A549 (cell line): ENCODE measurements at regions not wholly inside any gene's neighbourhood (a gene's known extent, or its start where the extent isn't known, plus 50 kb on each side); places are given as distances from the start of the nearest gene placed in this dataset.

Experiments used
- ATAC-seq, 2 experiments: fragments of 200-7000 bp in 1 of 2; fragments of >200 bp in 1 of 2; cut with Nextera tagmentation in 1 of 2; cut with Tn5 transposase in 1 of 2; 3 replicates each; pipeline versions ENCODE4 v1.8.0 to v1.9.1; 2018 to 2020; ENCODE audit warnings: mild to moderate bottlenecking in 1 of 2, moderate library complexity in 1 of 2
- CTCF ChIA-PET: fragments of 300-600 bp; sonication (Branson Sonifier 250); formaldehyde crosslinking; extraction: SDS; loops from one replicate; lab custom pipeline; 2021; ENCODE audit warnings: antibody characterized with exemption, inconsistent platforms; lab: Yijun Ruan, JAX
- POLR2A ChIA-PET: fragments of 350-600 bp; formaldehyde crosslinking; extraction: SDS; loops from one replicate; lab custom pipeline; 2021; ENCODE audit warnings: antibody characterized with exemption, inconsistent platforms; lab: Yijun Ruan, JAX
- DNase-seq, 2 experiments: peaks; one replicate each; pipeline versions ENCODE4 v3.0.0 to v3.0.0-alpha.2; 2011 to 2016; ENCODE audit warnings: low read depth in 1 of 2, low spot score in 1 of 2
- FAIRE-seq: peaks from 2 replicates; lab custom pipeline; 2011; peaks lifted over from hg19 to GRCh38; lab: Jason Lieb, UNC
- H3K27ac ChIP-seq, 2 experiments: fragments of >200 bp; sonication (Bioruptor Twin); formaldehyde crosslinking; 3 replicates each; pipeline ENCODE4 v1.5.1; 2016 to 2017
- H3K4me1 ChIP-seq: fragments of >200 bp; sonication (Bioruptor Twin); formaldehyde crosslinking; 3 replicates; pipeline ENCODE4 v1.6.1; 2016
- H3K4me2 ChIP-seq: fragments of >200 bp; sonication (Bioruptor Twin); formaldehyde crosslinking; 3 replicates; pipeline ENCODE4 v1.6.1; 2016
- H3K4me3 ChIP-seq: fragments of >200 bp; sonication (Bioruptor Twin); formaldehyde crosslinking; 3 replicates; pipeline ENCODE4 v1.5.1; 2016
- H3K9me3 ChIP-seq: fragments of >200 bp; sonication (Bioruptor Twin); formaldehyde crosslinking; 3 replicates; pipeline ENCODE4 v1.6.1; 2016
- CBX8 ChIP-seq: fragments of 200-600 bp; sonication (generic); IDR thresholded peaks from 2 replicates; pipeline ENCODE4 v1.6.1; 2016
- CHD2 ChIP-seq: fragments of 150-350 bp; IDR thresholded peaks from 2 replicates; pipeline ENCODE4 v1.6.1; 2014; ENCODE audit warnings: low read length; ENCODE audit not compliant: partially characterized antibody
- CTCF ChIP-seq: fragments of >200 bp; sonication (Bioruptor Twin); formaldehyde crosslinking; IDR thresholded peaks from 3 replicates; pipeline ENCODE4 v1.5.1; 2016
- EHF ChIP-seq: fragments of 250-450 bp; sonication (Bioruptor Pico); IDR thresholded peaks from 2 replicates; pipeline ENCODE4 v1.5.0; 2020; ENCODE audit warnings: mild to moderate bottlenecking
- EHMT2 ChIP-seq: fragments of 200-600 bp; sonication (generic); IDR thresholded peaks from 2 replicates; pipeline ENCODE4 v1.6.1; 2016; ENCODE audit warnings: antibody characterized with exemption, low read depth, mild to moderate bottlenecking, moderate library complexity
- EP300 ChIP-seq, 2 experiments: fragments of >200 bp; sonication (Bioruptor Twin); formaldehyde crosslinking; IDR thresholded peaks; 2 replicates in 1 of 2; 3 replicates in 1 of 2; pipeline ENCODE4 v1.6.1; 2016 to 2017
- FOSB ChIP-seq: fragments of 250-450 bp; sonication (Bioruptor Pico); IDR thresholded peaks from 2 replicates; pipeline ENCODE4 v1.5.0; 2020; ENCODE audit warnings: mild to moderate bottlenecking, moderate library complexity
- FOSL2 ChIP-seq, 2 experiments: fragments of 450-650 bp in 1 of 2; fragments of >200 bp in 1 of 2; sonication (Bioruptor Twin) in 1 of 2; formaldehyde crosslinking; IDR thresholded peaks; 2 replicates each; pipeline versions ENCODE4 v1.5.0 to v1.6.1; 2016 to 2020; ENCODE audit warnings: mild to moderate bottlenecking in 1 of 2, moderate library complexity in 1 of 2
- KDM5A ChIP-seq: fragments of 200-600 bp; sonication (generic); IDR thresholded peaks from 2 replicates; pipeline ENCODE4 v1.6.1; 2016; ENCODE audit warnings: antibody characterized with exemption, mild to moderate bottlenecking
- MAFK ChIP-seq: fragments of 450-650 bp; IDR thresholded peaks from 2 replicates; pipeline ENCODE4 v1.6.1; 2014; ENCODE audit not compliant: partially characterized antibody
- NFE2L2 ChIP-seq: fragments of 150-350 bp; conservative IDR thresholded peaks from 2 replicates; pipeline ENCODE4 v1.6.1; 2014; ENCODE audit warnings: low read length
- PHF8 ChIP-seq: fragments of 200-600 bp; sonication (generic); IDR thresholded peaks from 2 replicates; pipeline ENCODE4 v1.6.1; 2016; ENCODE audit warnings: low read depth, mild to moderate bottlenecking, antibody characterized with exemption, moderate library complexity, borderline replicate concordance
- RAD21 ChIP-seq, 2 experiments: fragments of >200 bp in 1 of 2; sonication (Bioruptor Twin) in 1 of 2; formaldehyde crosslinking in 1 of 2; IDR thresholded peaks in 1 of 2; conservative IDR thresholded peaks in 1 of 2; 2 replicates in 1 of 2; 3 replicates in 1 of 2; pipeline ENCODE4 v1.6.1; 2012 to 2018; ENCODE audit warnings: inconsistent platforms in 1 of 2
- RNF2 ChIP-seq: fragments of 200-600 bp; sonication (generic); IDR thresholded peaks from 2 replicates; pipeline ENCODE4 v1.6.1; 2016; ENCODE audit warnings: low read depth, mild to moderate bottlenecking, antibody characterized with exemption, moderate library complexity, borderline replicate concordance
- SMC3 ChIP-seq: fragments of >200 bp; sonication (Bioruptor Twin); formaldehyde crosslinking; IDR thresholded peaks from 3 replicates; pipeline ENCODE4 v1.6.1; 2018; ENCODE audit warnings: inconsistent platforms
- SREBF2 ChIP-seq: fragments of 450-650 bp; IDR thresholded peaks from 2 replicates; pipeline ENCODE4 v1.6.1; 2014; ENCODE audit warnings: mild to moderate bottlenecking, moderate library complexity
- ZSCAN20 ChIP-seq: fragments of 250-450 bp; sonication (Bioruptor Pico); IDR thresholded peaks from 2 replicates; pipeline ENCODE4 v1.8.0; 2022; ENCODE audit warnings: mild to moderate bottlenecking, moderate library complexity
- WGBS: methylation state at CpG from one replicate; pipeline ENCODE4 v1.1.6; 2017; ENCODE audit errors: missing lambda C conversion rate; 5-methylcytosine and 5-hydroxymethylcytosine counted together

DNA sequence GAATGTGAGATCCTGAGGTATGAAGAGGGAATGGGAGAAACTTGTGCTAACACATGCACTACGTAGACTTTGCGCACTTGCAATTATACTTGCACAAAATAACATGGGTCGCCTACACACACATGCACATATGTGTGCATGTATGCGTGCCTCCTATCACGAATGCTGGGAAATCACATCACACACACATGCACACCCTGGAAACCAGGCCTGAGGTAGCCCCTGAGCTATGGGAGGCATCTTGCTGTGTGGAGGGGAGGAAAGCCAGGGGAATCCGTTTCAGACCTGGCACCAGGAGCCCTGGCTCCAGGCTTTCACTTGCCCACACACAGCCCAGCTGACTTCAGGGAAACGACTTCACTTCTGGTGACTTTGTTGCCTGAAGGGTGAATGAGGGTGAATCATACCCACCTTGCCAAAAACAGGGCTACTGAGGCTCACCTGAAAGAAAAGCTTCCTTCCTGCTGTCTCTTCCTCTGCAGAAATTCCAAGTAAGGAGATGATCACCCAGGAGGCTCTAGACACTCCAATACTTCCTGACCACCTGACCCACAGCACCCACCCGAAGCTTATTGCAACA lies 136.0 kb upstream of the NGF start:
- no peaks in the 10 kb centered on the region for H3K9me3 ChIP-seq
- no peak for DNase-seq
- no peak for ATAC-seq
- no peak overlapping the region for H3K4me2 ChIP-seq
- no peak overlapping the region for H3K27ac ChIP-seq
- H3K4me3 ChIP-seq: no peak overlapping the region
- ChIA-PET POLR2A (no interaction called here), CTCF (interaction anchor here (0.9 to 13.0 kb wide), 3 partner anchors 122 to 494 kb away, joined by 3 to 171 read pairs (median 12); no protein-coding TSS in a partner anchor)
- H3K4me1 ChIP-seq: peaks cover 8% of the 10 kb centered on the region
- no peak for TF ChIP-seq MAFK
- no peak for TF ChIP-seq FOSL2 (IDR thresholded peaks at IDR 0.05)
- TF ChIP-seq FOSL2 (CRISPR knock-in tag; IDR thresholded peaks at IDR 0.05): no peak
- TF ChIP-seq SREBF2: no peak
- no peak for TF ChIP-seq KDM5A
- no peak for TF ChIP-seq PHF8
- TF ChIP-seq EHMT2: no peak
- TF ChIP-seq FOSB (CRISPR knock-in tag): no peak
- no peak for TF ChIP-seq CBX8
- TF ChIP-seq ZSCAN20 (CRISPR knock-in tag): no peak
- no peak for TF ChIP-seq RNF2
- no peak for TF ChIP-seq CTCF
- no peak for TF ChIP-seq SMC3
- 64% methylated on average over 6 of the region's 8 CpGs for WGBS
- FAIRE-seq: no peak

- ChIA-PET CTCF (interaction anchor here (0.6 to 13.0 kb wide), 27 partner anchors 9 to 488 kb away, joined by 3 to 171 read pairs (median 4); no protein-coding TSS in a partner anchor), POLR2A (no interaction called here)
- TF ChIP-seq CTCF (peak; percentile 69), RAD21 (conservative IDR thresholded peaks at IDR 0.05 in 1 of 2, IDR thresholded peaks at IDR 0.05 in 1 of 2) (peak; percentile 88 to 89), SMC3 (peak; percentile 77), CHD2 (no peak)
- DNase-seq: peak; percentile 41 to 43
- FAIRE-seq: no peak
- 23% methylated on average over 10 of the region's 11 CpGs for WGBS
- Histone ChIP-seq H3K4me2 (peak overlapping the region; percentile 69), H3K4me1 (peaks cover 8% of the 10 kb centered on the region), H3K4me3 (no peak overlapping the region), H3K27ac (peak overlapping the region; percentile 33 to 72; a peak in 2 of 6 replicates), H3K9me3 (no peaks in the 10 kb centered on the region)
- ATAC-seq: peak; percentile 75 to 90
These were observed 131.8 kb upstream of the NGF start for GRCh38 chr1:115469703-115470476.

DNA sequence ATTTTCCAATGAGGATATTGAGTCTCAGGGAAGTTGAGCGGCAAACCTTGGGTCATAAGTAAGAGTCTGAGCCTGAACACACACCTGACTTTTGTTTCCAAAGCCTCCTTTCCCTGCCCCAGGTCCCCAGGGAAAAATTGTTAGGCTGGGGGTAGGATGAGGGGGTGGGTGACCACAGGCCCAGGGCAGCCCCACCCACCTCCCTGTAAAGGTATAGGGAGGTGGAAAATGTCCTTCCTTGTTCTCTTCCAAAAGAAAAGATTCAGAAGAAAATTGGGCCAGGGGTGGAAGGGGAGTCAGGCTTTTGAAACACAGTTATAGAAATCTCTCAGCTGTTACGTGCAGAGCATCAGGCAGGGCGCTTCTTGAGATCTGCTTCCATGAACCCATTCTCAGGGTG lies 129.7 kb upstream of the NGF start:
- no peak for FAIRE-seq
- ChIA-PET CTCF (interaction anchor here (1.5 to 13.0 kb wide), 5 partner anchors 11 to 328 kb away, joined by 3 to 171 read pairs (median 12); no protein-coding TSS in a partner anchor), POLR2A (no interaction called here)
- no peaks in the 10 kb centered on the region for H3K9me3 ChIP-seq
- H3K27ac ChIP-seq: no peak overlapping the region
- DNase-seq: no peak
- H3K4me1 ChIP-seq: peaks cover 8% of the 10 kb centered on the region
- TF ChIP-seq EHF (CRISPR knock-in tag) (no peak), EP300 (IDR thresholded peaks at IDR 0.05) (no peak), NFE2L2 (no peak)
- H3K4me3 ChIP-seq: no peak overlapping the region
- H3K4me2 ChIP-seq: no peak overlapping the region
- 84% methylated on average over 3 of the region's 3 CpGs for WGBS
- no peak for ATAC-seq
